HCT116 (cell line): ENCODE measurements at regions not wholly inside any gene's neighbourhood (a gene's known extent, or its start where the extent isn't known, plus 50 kb on each side); places are given as distances from the start of the nearest gene placed in this dataset.

Source experiments
- ATAC-seq: fragments of 200-7000 bp; cut with Tn5 transposase; 2 replicates; pipeline ENCODE4 v1.9.1; 2020; ENCODE audit warnings: mild to moderate bottlenecking, moderate library complexity
- BruUV-seq: library from RNA; stranded (reverse); fragments of 400-500 nt; replicated peaks from 2 replicates; lab custom pipeline; 2021; lab: Mats Ljungman, UMichigan
- CTCF ChIA-PET: fragments of 300-600 bp; sonication (Branson Sonifier 250); formaldehyde crosslinking; loops from one replicate; lab custom pipeline; 2021; ENCODE audit warnings: antibody characterized with exemption; lab: Charles Lee
- POLR2A ChIA-PET: fragments of 300-600, 350-600 bp; sonication (Branson Sonifier 250); formaldehyde crosslinking; loops from one replicate; lab custom pipeline; 2021; ENCODE audit warnings: antibody characterized with exemption; lab: Charles Lee
- RAD21 ChIA-PET, 2 experiments: fragments of 300-600 bp; sonication (Branson Sonifier 250); formaldehyde crosslinking; loops; one replicate each; lab custom pipeline; 2023; ENCODE audit warnings: low total read pairs in 2 of 2; ENCODE audit not compliant: uncharacterized antibody in 2 of 2, unreplicated experiment in 2 of 2, low non-redundant PET in 1 of 2; lab: Charles Lee
- DNase-seq: peaks from one replicate; pipeline ENCODE4 v3.0.0-alpha.2; 2010; ENCODE audit warnings: low read depth, low spot score
- H2AFZ ChIP-seq: fragments of 200-600 bp; shearing (Covaris generic), sonication (generic); 2 replicates; pipeline ENCODE4 v1.6.1; 2017; ENCODE audit warnings: low read depth, mixed run types, mixed read lengths, antibody characterized with exemption, low read length; ENCODE audit not compliant: poor library complexity, severe bottlenecking
- H3K27ac ChIP-seq: 2 replicates; pipeline ENCODE4 v1.5.1; 2012; ENCODE audit warnings: low read depth, low read length
- H3K27me3 ChIP-seq: fragments of 200-600 bp; sonication (generic); 2 replicates; pipeline ENCODE4 v1.6.1; 2016; ENCODE audit warnings: mixed run types, low read length, mixed read lengths; ENCODE audit not compliant: insufficient read depth
- H3K36me3 ChIP-seq, 2 experiments: fragments of 200-500 bp in 1 of 2; fragments of 200-600 bp in 1 of 2; sonication (Bioruptor generic) in 1 of 2; sonication (generic) in 1 of 2; 2 replicates each; pipeline versions ENCODE4 v1.5.1 to v1.6.1; 2014 to 2016; ENCODE audit warnings: low read length in 2 of 2, inconsistent platforms in 1 of 2, mixed read lengths in 1 of 2, mixed run types in 1 of 2; ENCODE audit not compliant: insufficient read depth in 2 of 2, control insufficient read depth in 1 of 2
- H3K4me1 ChIP-seq, 2 experiments: fragments of 200-600 bp in 1 of 2; sonication (generic) in 1 of 2; 2 replicates each; pipeline versions ENCODE4 v1.5.1 to v1.6.1; 2012 to 2017; ENCODE audit warnings: low read length in 2 of 2, inconsistent platforms in 1 of 2, mild to moderate bottlenecking in 1 of 2, mixed read lengths in 1 of 2, mixed run types in 1 of 2, moderate library complexity in 1 of 2; ENCODE audit not compliant: insufficient read depth in 2 of 2, control insufficient read depth in 1 of 2
- H3K4me2 ChIP-seq: fragments of 200-600 bp; sonication (generic); 2 replicates; pipeline ENCODE4 v1.6.1; 2017; ENCODE audit warnings: mixed run types, low read length, mixed read lengths
- H3K4me3 ChIP-seq, 2 experiments: fragments of 200-600 bp in 1 of 2; sonication (generic) in 1 of 2; replicated peaks in 1 of 2; 2 replicates each; pipeline ENCODE4 v1.5.1; 2011 to 2016; ENCODE audit warnings: low read length in 2 of 2, control low read depth in 1 of 2, low read depth in 1 of 2, mild to moderate bottlenecking in 1 of 2, mixed read lengths in 1 of 2, mixed run types in 1 of 2
- H3K79me2 ChIP-seq: fragments of 200-600 bp; sonication (generic); 2 replicates; pipeline ENCODE4 v1.6.1; 2017; ENCODE audit warnings: mild to moderate bottlenecking, mixed run types, low read length, moderate library complexity, mixed read lengths; ENCODE audit not compliant: insufficient read depth
- H3K9ac ChIP-seq: fragments of 200-600 bp; sonication (generic); 2 replicates; pipeline ENCODE4 v1.6.1; 2016; ENCODE audit warnings: low read length, mixed read lengths
- H3K9me2 ChIP-seq: fragments of 200-600 bp; sonication (generic), shearing (Covaris generic); 2 replicates; pipeline ENCODE4 v1.6.1; 2017; ENCODE audit warnings: mixed run types, mild to moderate bottlenecking, moderate library complexity; ENCODE audit not compliant: insufficient read depth
- H3K9me3 ChIP-seq, 2 experiments: fragments of 200-500 bp in 1 of 2; fragments of 200-600 bp in 1 of 2; sonication (Bioruptor generic) in 1 of 2; sonication (generic) in 1 of 2; 2 replicates each; pipeline ENCODE4 v1.6.1; 2014 to 2017; ENCODE audit warnings: low read length in 2 of 2, mixed read lengths in 2 of 2, inconsistent platforms in 1 of 2, low read depth in 1 of 2, mild to moderate bottlenecking in 1 of 2, mixed run types in 1 of 2, moderate library complexity in 1 of 2; ENCODE audit not compliant: control insufficient read depth in 1 of 2, insufficient read depth in 1 of 2
- H4K20me1 ChIP-seq: fragments of 200-600 bp; sonication (generic), shearing (Covaris generic); 2 replicates; pipeline ENCODE4 v1.6.1; 2017; ENCODE audit warnings: mixed run types, mild to moderate bottlenecking, moderate library complexity; ENCODE audit not compliant: insufficient read depth
- ATF3 ChIP-seq: IDR thresholded peaks from 2 replicates; pipeline ENCODE4 v1.6.1; 2012
- CBX3 ChIP-seq: IDR thresholded peaks from 2 replicates; pipeline ENCODE4 v1.6.1; 2012; ENCODE audit warnings: low read depth
- CEBPB ChIP-seq: IDR thresholded peaks from 2 replicates; pipeline ENCODE4 v1.6.1; 2012; ENCODE audit warnings: low read depth
- ELF1 ChIP-seq: IDR thresholded peaks from 2 replicates; pipeline ENCODE4 v1.6.1; 2012; ENCODE audit warnings: low read depth, borderline replicate concordance
- EZH2 ChIP-seq: fragments of 200-600 bp; sonication (generic); IDR thresholded peaks from 2 replicates; pipeline ENCODE4 v1.6.1; 2017; ENCODE audit warnings: antibody characterized with exemption, mixed run types
- EZH2phosphoT487 ChIP-seq: fragments of 200-600 bp; IDR thresholded peaks from 2 replicates; pipeline ENCODE4 v1.6.1; 2018; ENCODE audit warnings: antibody characterized with exemption, borderline replicate concordance
- JUND ChIP-seq: IDR thresholded peaks from 2 replicates; pipeline ENCODE4 v1.6.1; 2012
- RAD21 ChIP-seq: IDR thresholded peaks from 2 replicates; pipeline ENCODE4 v1.6.1; 2012; ENCODE audit warnings: low read depth, mild to moderate bottlenecking
- REST ChIP-seq: IDR thresholded peaks from 2 replicates; pipeline ENCODE4 v1.6.1; 2012; ENCODE audit warnings: low read depth
- SP1 ChIP-seq: IDR thresholded peaks from 2 replicates; pipeline ENCODE4 v1.6.1; 2012; ENCODE audit warnings: low read depth
- SRF ChIP-seq: IDR thresholded peaks from 2 replicates; pipeline ENCODE4 v1.6.1; 2012; ENCODE audit warnings: low read depth
- TCF7L2 ChIP-seq: IDR thresholded peaks from 2 replicates; pipeline ENCODE4 v1.7.0; 2011; ENCODE audit warnings: borderline replicate concordance, inconsistent platforms; ENCODE audit not compliant: insufficient read depth, insufficient read length; ENCODE audit errors: extremely low read depth
- YY1 ChIP-seq: IDR thresholded peaks from 2 replicates; pipeline ENCODE4 v1.6.1; 2011; ENCODE audit warnings: low read length, low read depth, moderate library complexity, mild to moderate bottlenecking; ENCODE audit not compliant: insufficient replicate concordance; ENCODE audit errors: extremely low read depth
- ZFX ChIP-seq: fragments of 450-650 bp; IDR thresholded peaks from 2 replicates; pipeline ENCODE4 v1.6.1; 2017
- ZNF274 ChIP-seq: fragments of 200-500 bp; sonication (Bioruptor generic); IDR thresholded peaks from 2 replicates; pipeline ENCODE4 v1.6.1; 2014; ENCODE audit warnings: mild to moderate bottlenecking, low read depth, low read length, inconsistent platforms
- intact Hi-C: fragments of 100-400 bp; cut with micrococcal nuclease; formaldehyde crosslinking; loops from 2 replicates; pipeline ENCODE4 v1.10.0; 2022

GRCh38 chr6:170033666-170034065 is 257.2 kb downstream of the DLL1 start:
- Histone ChIP-seq H3K36me3 (no peaks in the 10 kb centered on the region), H3K27me3 (no peaks in the 10 kb centered on the region), H3K9me3 (peaks cover 0 to 3% of the 10 kb centered on the region in 2 experiments; a peak in 2 of 4 replicates), H3K27ac (no peak overlapping the region), H3K79me2 (no peaks in the 10 kb centered on the region), H2AFZ (no peak overlapping the region), H3K9ac (no peak overlapping the region), H3K9me2 (no peaks in the 10 kb centered on the region), H3K4me3 (no peak overlapping the region), H3K4me2 (no peak overlapping the region), H3K4me1 (peaks cover 0 to 14% of the 10 kb centered on the region in 2 experiments; a peak in 2 of 4 replicates), H4K20me1 (no peaks in the 10 kb centered on the region)
- DNase-seq, result no peak
- no peak for ATAC-seq
- BruUV-seq, result no TSS peak
- intact Hi-C loops, result no loop called here
- no peak for TF ChIP-seq SRF
- TF ChIP-seq JUND, result no peak
- RAD21 ChIA-PET, result no interaction called here
- POLR2A ChIA-PET, result no interaction called here
- CTCF ChIA-PET, result no interaction called here

- no peaks in the 10 kb centered on the region for H3K9me2 ChIP-seq
- H3K27me3 ChIP-seq, result no peaks in the 10 kb centered on the region
- POLR2A ChIA-PET, result no interaction called here
- intact Hi-C loops, result no loop called here
- no peaks in the 10 kb centered on the region for H3K36me3 ChIP-seq
- DNase-seq, result no peak
- H3K9me3 ChIP-seq, result peaks cover 0 to 3% of the 10 kb centered on the region in 2 experiments; a peak in 2 of 4 replicates
- H4K20me1 ChIP-seq, result no peaks in the 10 kb centered on the region
- no peak overlapping the region for H3K9ac ChIP-seq
- no peak for ATAC-seq
- peaks cover 0 to 16% of the 10 kb centered on the region in 2 experiments; a peak in 2 of 4 replicates for H3K4me1 ChIP-seq
- no peak overlapping the region for H3K4me2 ChIP-seq
- RAD21 ChIA-PET, result no interaction called here
- CTCF ChIA-PET, result no interaction called here
- H3K27ac ChIP-seq, result no peak overlapping the region
- TF ChIP-seq CBX3, result no peak
- no peak for TF ChIP-seq REST
- no peak for TF ChIP-seq EZH2
- no peak for TF ChIP-seq ZFX
- TF ChIP-seq EZH2phosphoT487, result no peak
- no peak for TF ChIP-seq ZNF274
- no peak for TF ChIP-seq YY1
- no peak for TF ChIP-seq RAD21
- TF ChIP-seq ELF1, result no peak
- TF ChIP-seq ATF3, result no peak
- no peak for TF ChIP-seq CEBPB
- no peak for TF ChIP-seq JUND
- TF ChIP-seq TCF7L2, result no peak
- TF ChIP-seq SP1, result no peak
- no peak overlapping the region for H3K4me3 ChIP-seq
- no peaks in the 10 kb centered on the region for H3K79me2 ChIP-seq
- BruUV-seq, result no TSS peak
- no peak overlapping the region for H2AFZ ChIP-seq
Measured at GRCh38 chr6:170032706-170033309, 258.1 kb downstream of the DLL1 start.
